MCF 10A (cell line): ENCODE measurements at regions not wholly inside any gene's neighbourhood (a gene's known extent, or its start where the extent isn't known, plus 50 kb on each side); places are given as distances from the start of the nearest gene placed in this dataset.

ENCODE experiments used
- BruUV-seq: library from RNA; stranded (reverse); fragments of 400-500 nt; replicated peaks from 2 replicates; lab custom pipeline; 2021; lab: Mats Ljungman, UMichigan
- CTCF ChIA-PET: fragments of 300-600 bp; sonication (Branson Sonifier 250); formaldehyde crosslinking; extraction: SDS; loops from one replicate; lab custom pipeline; 2021; ENCODE audit warnings: antibody characterized with exemption, inconsistent platforms; lab: Yijun Ruan, JAX
- POLR2A ChIA-PET: fragments of 300-600, 350-650 bp; sonication (Branson Sonifier 250); formaldehyde crosslinking; extraction: SDS; loops from one replicate; lab custom pipeline; 2020; ENCODE audit warnings: antibody characterized with exemption, inconsistent platforms; lab: Yijun Ruan, JAX
- DNase-seq: peaks from one replicate; pipeline ENCODE4 v3.0.0-alpha.2; 2018; ENCODE audit not compliant: unreplicated experiment
- H3K27ac Mint-ChIP-seq: one replicate; pipeline ENCODE4 v1.8.0; 2022; ENCODE audit warnings: mild to moderate bottlenecking, low read depth, mixed read lengths; ENCODE audit not compliant: unreplicated experiment
- H3K27me3 Mint-ChIP-seq: one replicate; pipeline ENCODE4 v1.8.0; 2022; ENCODE audit warnings: mixed read lengths; ENCODE audit not compliant: insufficient read depth, unreplicated experiment
- H3K36me3 Mint-ChIP-seq: one replicate; pipeline ENCODE4 v1.8.0; 2022; ENCODE audit warnings: mild to moderate bottlenecking, moderate library complexity, mixed read lengths; ENCODE audit not compliant: insufficient read depth, unreplicated experiment
- H3K4me1 Mint-ChIP-seq: one replicate; pipeline ENCODE4 v1.8.0; 2022; ENCODE audit warnings: mixed read lengths; ENCODE audit not compliant: insufficient read depth, unreplicated experiment
- H3K4me3 Mint-ChIP-seq: one replicate; pipeline ENCODE4 v1.8.0; 2022; ENCODE audit warnings: mild to moderate bottlenecking, moderate library complexity, mixed read lengths; ENCODE audit not compliant: unreplicated experiment
- H3K9me3 Mint-ChIP-seq: one replicate; pipeline ENCODE4 v1.8.0; 2022; ENCODE audit warnings: mixed read lengths; ENCODE audit not compliant: unreplicated experiment
- CTCF ChIP-seq: fragments of 200-600 bp; IDR thresholded peaks from one replicate; pipeline ENCODE4 v1.8.0; 2022; ENCODE audit warnings: antibody characterized with exemption, mild to moderate bottlenecking; ENCODE audit not compliant: unreplicated experiment
- intact Hi-C: fragments of 100-400 bp; cut with micrococcal nuclease; formaldehyde crosslinking; loops from 2 replicates; pipeline ENCODE4 v1.14.1; 2022

GRCh38 chr1:229104654-229105053 lies 166.3 kb upstream of the RAB4A start:
- Mint-ChIP-seq H3K27ac (no peak overlapping the region), H3K9me3 (no peaks in the 10 kb centered on the region), H3K4me3 (no peak overlapping the region), H3K27me3 (peaks cover 36% of the 10 kb centered on the region), H3K4me1 (no peaks in the 10 kb centered on the region), H3K36me3 (no peaks in the 10 kb centered on the region)
- TF ChIP-seq CTCF, result no peak
- no TSS peak for BruUV-seq
- DNase-seq, result no peak
- POLR2A ChIA-PET, result interaction anchor here (0.7 kb wide), 1 partner anchor 186 kb away, joined by 3 read pairs; no protein-coding TSS in a partner anchor
- intact Hi-C loops, result no loop called here
- CTCF ChIA-PET, result interaction anchor here (0.7 to 1.0 kb wide), 3 partner anchors 11 to 71 kb away, joined by 3 to 4 read pairs (median 3); no protein-coding TSS in a partner anchor

DNA sequence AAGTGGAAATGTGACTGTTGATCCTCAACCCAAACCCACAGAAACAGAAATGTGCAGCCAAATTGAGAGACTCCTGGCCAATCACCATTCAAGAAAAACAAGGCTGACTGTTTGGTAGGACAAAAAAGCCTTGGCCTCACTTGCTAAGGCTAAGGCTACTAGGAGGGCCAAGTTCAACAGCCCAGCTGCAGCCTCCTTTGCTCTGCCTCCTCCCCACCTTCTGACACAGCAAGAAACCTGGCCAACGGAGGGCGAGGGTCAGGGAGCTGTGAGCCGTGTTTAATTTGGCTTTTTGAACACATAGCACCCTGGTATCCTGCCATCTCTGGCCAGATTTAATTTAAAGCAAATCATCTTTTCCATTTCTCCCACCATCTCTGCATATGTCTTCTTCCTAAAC lies 165.8 kb upstream of the RAB4A start:
- no peak for TF ChIP-seq CTCF
- Mint-ChIP-seq H3K27ac (no peak overlapping the region), H3K4me1 (no peaks in the 10 kb centered on the region), H3K4me3 (no peak overlapping the region), H3K36me3 (no peaks in the 10 kb centered on the region), H3K27me3 (peaks cover 36% of the 10 kb centered on the region), H3K9me3 (no peaks in the 10 kb centered on the region)
- ChIA-PET POLR2A (interaction anchor here (0.7 kb wide), 1 partner anchor 186 kb away, joined by 3 read pairs; no protein-coding TSS in a partner anchor), CTCF (interaction anchor here (0.7 to 1.0 kb wide), 3 partner anchors 12 to 71 kb away, joined by 3 to 4 read pairs (median 3); no protein-coding TSS in a partner anchor)
- no TSS peak for BruUV-seq
- intact Hi-C loops, result no loop called here
- no peak for DNase-seq

GRCh38 chr1:229105822-229106525 lies 164.9 kb upstream of the RAB4A start:
- Mint-ChIP-seq H3K27me3 (peaks cover 35% of the 10 kb centered on the region), H3K36me3 (no peaks in the 10 kb centered on the region), H3K9me3 (no peaks in the 10 kb centered on the region), H3K4me1 (no peaks in the 10 kb centered on the region), H3K27ac (no peak overlapping the region), H3K4me3 (no peak overlapping the region)
- intact Hi-C loops, result no loop called here
- BruUV-seq, result no TSS peak
- CTCF ChIA-PET, result interaction anchor here (0.7 to 1.0 kb wide), 2 partner anchors 13 to 566 kb away, joined by 4 read pairs; no protein-coding TSS in a partner anchor
- POLR2A ChIA-PET, result interaction anchor here (0.8 kb wide), 1 partner anchor 364 kb away, joined by 3 read pairs; no protein-coding TSS in a partner anchor
- DNase-seq, result no peak
- no peak for TF ChIP-seq CTCF

GRCh38 chr1:229106526-229107125 lies 164.3 kb upstream of the RAB4A start:
- H3K4me1 Mint-ChIP-seq, result no peaks in the 10 kb centered on the region
- no peak for DNase-seq
- BruUV-seq, result no TSS peak
- H3K36me3 Mint-ChIP-seq, result no peaks in the 10 kb centered on the region
- no peak overlapping the region for H3K4me3 Mint-ChIP-seq
- ChIA-PET POLR2A (interaction anchor here (0.8 kb wide), 1 partner anchor 365 kb away, joined by 3 read pairs; no protein-coding TSS in a partner anchor), CTCF (interaction anchor here (0.6 kb wide), 1 partner anchor 34 kb away, joined by 4 read pairs; no protein-coding TSS in a partner anchor)
- peaks cover 29% of the 10 kb centered on the region for H3K27me3 Mint-ChIP-seq
- no peak for TF ChIP-seq CTCF
- no peaks in the 10 kb centered on the region for H3K9me3 Mint-ChIP-seq
- no peak overlapping the region for H3K27ac Mint-ChIP-seq
- intact Hi-C loops, result no loop called here
